ENCODE measurements at regions not wholly inside any gene's neighbourhood (a gene's known extent, or its start where the extent isn't known, plus 50 kb on each side); places are given as distances from the start of the nearest gene placed in this dataset.

DNA sequence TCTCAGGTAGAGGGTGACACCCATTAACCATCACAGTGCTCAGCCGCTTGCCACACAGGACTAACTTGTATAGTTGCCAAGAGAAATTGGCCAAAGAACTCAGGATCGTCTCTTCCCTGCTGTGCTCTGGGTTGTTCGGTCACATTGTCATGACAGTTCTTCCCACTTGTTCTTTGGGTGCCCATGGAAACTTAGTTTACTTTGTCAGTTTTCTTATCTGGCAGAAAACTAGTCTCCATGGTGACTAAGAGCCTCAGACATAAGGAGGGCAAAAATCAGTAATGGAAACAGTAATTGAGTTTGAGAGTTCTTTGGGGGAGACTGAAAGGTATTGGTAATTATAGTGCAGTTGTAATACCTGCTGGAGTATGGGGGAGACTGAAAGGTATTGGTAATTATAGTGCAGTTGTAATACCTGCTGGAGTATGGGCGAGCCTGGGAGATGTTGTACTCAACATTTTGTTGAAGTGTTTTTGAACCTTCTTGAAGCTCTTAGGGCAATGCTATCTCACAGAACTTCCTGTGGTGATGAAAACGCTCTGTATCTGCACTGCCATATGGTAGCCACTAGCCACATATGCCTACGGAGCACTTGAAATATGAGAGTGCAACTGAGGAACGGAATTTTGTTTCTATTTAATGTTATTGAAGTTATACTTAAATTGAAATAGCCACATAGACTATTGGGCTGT is 95.2 kb upstream of the HDGFL1 start:
- H3K27ac ChIP-seq = no peak overlapping the region
- TF ChIP-seq CTCF (conservative IDR thresholded peaks at IDR 0.05) = no peak

DNA sequence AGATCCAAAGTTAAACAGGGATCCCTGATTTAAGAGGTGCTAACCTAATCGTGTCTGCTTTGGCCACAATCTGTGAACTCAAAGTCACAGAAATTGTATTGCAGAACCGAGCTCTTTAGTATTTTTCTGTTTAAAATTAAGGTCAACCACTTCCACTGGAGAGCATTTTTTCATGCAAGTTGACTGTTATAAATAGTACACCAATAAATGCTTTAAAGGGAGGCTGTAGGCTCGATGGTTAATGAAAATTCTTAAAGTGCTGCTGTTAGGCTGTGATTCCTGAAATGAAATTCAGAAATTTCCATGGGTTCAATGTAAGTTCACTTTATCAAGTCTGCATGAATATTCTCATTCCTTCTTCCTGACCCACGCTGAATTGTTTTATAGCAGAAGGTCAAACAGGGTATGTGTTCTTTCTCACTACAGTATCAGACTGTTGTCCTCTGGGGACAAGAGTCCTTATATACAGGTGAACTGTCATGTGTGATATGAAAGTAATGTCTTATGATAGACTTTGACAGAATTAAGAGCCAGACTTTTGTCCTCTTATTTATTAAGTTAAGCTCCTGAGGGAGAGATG is 92.5 kb upstream of the HDGFL1 start:
- H3K27ac ChIP-seq = peak overlapping the region; percentile 26; the same call in 1 of the 2 replicates
- no peak for TF ChIP-seq CTCF (conservative IDR thresholded peaks at IDR 0.05)

- H3K27ac ChIP-seq = no peak overlapping the region
- TF ChIP-seq CTCF (conservative IDR thresholded peaks at IDR 0.05) = no peak
These were observed 72.1 kb upstream of the HDGFL1 start for GRCh38 chr6:22497276-22497675.

- TF ChIP-seq CTCF (conservative IDR thresholded peaks at IDR 0.05) = no peak
- H3K27ac ChIP-seq = no peak overlapping the region
These were observed 69.6 kb upstream of the HDGFL1 start for GRCh38 chr6:22499815-22500214.

- H3K27ac ChIP-seq = no peak overlapping the region
- no peak for TF ChIP-seq CTCF (conservative IDR thresholded peaks at IDR 0.05)
These were observed 62.9 kb upstream of the HDGFL1 start for GRCh38 chr6:22506496-22506895.

DNA sequence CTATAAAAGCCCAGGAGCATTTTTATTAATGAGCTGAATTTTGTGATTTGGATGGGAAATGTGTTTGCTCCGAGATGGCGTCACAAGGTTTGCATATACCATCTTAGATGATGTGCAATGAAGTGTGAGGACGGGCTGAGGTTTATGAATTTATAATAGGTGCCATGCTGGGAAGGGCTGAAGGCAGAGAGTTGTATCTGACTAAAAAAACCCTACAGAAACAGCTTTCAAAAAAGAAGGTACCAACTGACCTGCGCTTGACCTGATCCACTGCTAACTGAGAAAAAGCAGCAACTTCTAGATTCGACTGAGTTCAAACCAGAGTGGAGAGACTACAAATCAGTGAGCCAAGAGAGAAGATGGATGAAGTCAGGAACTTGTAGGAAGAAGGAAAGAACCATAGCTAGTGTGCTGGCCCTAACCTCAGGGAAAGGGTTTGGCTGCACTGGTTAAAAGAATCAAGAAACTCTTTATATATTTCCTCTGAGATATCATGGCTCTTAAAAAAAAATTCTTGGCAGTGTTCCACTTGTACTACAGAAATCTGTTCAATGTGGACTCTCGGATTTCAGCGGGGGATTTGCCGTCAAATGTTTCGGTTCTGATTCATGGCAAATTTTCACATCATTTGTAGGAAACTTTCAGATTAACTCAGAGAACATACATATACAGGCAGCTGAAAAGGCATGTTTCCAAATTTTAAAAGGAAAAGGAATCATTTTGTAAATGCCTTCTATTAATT is 56.5 kb upstream of the HDGFL1 start:
- peak overlapping the region; percentile 19 for H3K27ac ChIP-seq
- TF ChIP-seq CTCF (conservative IDR thresholded peaks at IDR 0.05) = no peak

GRCh38 chr6:22513667-22514066 is 55.7 kb upstream of the HDGFL1 start:
- peak overlapping the region; percentile 19 for H3K27ac ChIP-seq
- no peak for TF ChIP-seq CTCF (conservative IDR thresholded peaks at IDR 0.05)

Measured in VCaP (cell line).